ENCODE measurements at regions not wholly inside any gene's neighbourhood (a gene's known extent, or its start where the extent isn't known, plus 50 kb on each side); places are given as distances from the start of the nearest gene placed in this dataset.

GRCh38 chr16:73737637-73738036 is 559.0 kb upstream of the PSMD7 start:
- Histone ChIP-seq H3K27ac (ENCODE audit: low read depth, low read length) (no peak overlapping the region), H3K18ac (ENCODE audit: extremely low read depth, low read length) (no peak overlapping the region), H2AK5ac (ENCODE audit: low read depth, low read length) (no peak overlapping the region), H3K23ac (ENCODE audit: insufficient read length) (no peak overlapping the region), H3K36me3 (ENCODE audit: control insufficient read depth in 2 of 4, insufficient read depth in 4 of 4, low read length in 3 of 4) (peaks cover 0 to 2% (median 0%) of the 10 kb centered on the region in 4 experiments; a peak in 1 of 8 replicates), H4K8ac (ENCODE audit: extremely low read depth, insufficient read depth, low read length) (no peak overlapping the region), H3K4ac (replicated peaks; ENCODE audit: insufficient read length, low read depth, low read length) (no peak overlapping the region), H3K4me3 (ENCODE audit: extremely low read depth in 1 of 4, insufficient read depth in 2 of 4, low read depth in 3 of 4, low read length in 4 of 4) (no peak overlapping the region), H3K9ac (replicated peaks in 1 of 4; ENCODE audit: extremely low read depth in 1 of 4, low read depth in 3 of 4, low read length in 3 of 4) (no peak overlapping the region), H3K14ac (ENCODE audit: insufficient read length) (no peak overlapping the region), H3K79me1 (ENCODE audit: low read depth, low read length) (no peaks in the 10 kb centered on the region), H3K23me2 (ENCODE audit: low read depth, low read length) (no peaks in the 10 kb centered on the region), H2BK20ac (ENCODE audit: low read length) (no peak overlapping the region), H3K4me1 (replicated peaks in 1 of 4; ENCODE audit: control insufficient read depth in 3 of 4, insufficient read depth in 4 of 4, low read length in 3 of 4) (no peaks in the 10 kb centered on the region), H3K4me2 (ENCODE audit: insufficient read depth in 1 of 2, low read depth in 2 of 2, low read length in 2 of 2) (no peak overlapping the region), H3K27me3 (replicated peaks in 1 of 4; ENCODE audit: control insufficient read depth in 3 of 4, extremely low read depth in 1 of 4, insufficient read depth in 3 of 4, low read length in 3 of 4) (no peaks in the 10 kb centered on the region), H2BK120ac (replicated peaks; ENCODE audit: low read depth, low read length) (no peak overlapping the region), H4K20me1 (replicated peaks in 1 of 2; ENCODE audit: control insufficient read depth in 1 of 2, insufficient read depth in 2 of 2, low read length in 2 of 2) (no peaks in the 10 kb centered on the region), H3K56ac (replicated peaks; ENCODE audit: insufficient read length, low read depth, low read length) (no peak overlapping the region), H3K9me3 (ENCODE audit: insufficient read depth in 2 of 2, low read depth in 1 of 2, low read length in 1 of 2) (peaks cover 0 to 8% of the 10 kb centered on the region in 2 experiments; a peak in 3 of 4 replicates), H2AFZ (ENCODE audit: low read length) (no peak overlapping the region), H2BK12ac (ENCODE audit: low read depth, low read length) (no peak overlapping the region), H3K79me2 (ENCODE audit: control insufficient read depth in 1 of 2, insufficient read depth in 2 of 2, low read length in 2 of 2) (no peaks in the 10 kb centered on the region), H2BK15ac (ENCODE audit: low read length) (no peak overlapping the region), H2BK5ac (ENCODE audit: low read depth, low read length) (no peak overlapping the region), H4K5ac (ENCODE audit: insufficient read length, low read depth, low read length) (no peak overlapping the region), H4K91ac (replicated peaks; ENCODE audit: insufficient read length, low read length) (no peak overlapping the region)
- no peak for DNase-seq (ENCODE audit: low read depth in 1 of 2, low spot score in 2 of 2)
- CTCF ChIA-PET (ENCODE audit: partially characterized antibody): interaction anchor here (1.1 to 1.6 kb wide), 4 partner anchors 17 to 108 kb away, joined by 3 to 5 read pairs (median 3); no protein-coding TSS in a partner anchor
- TF ChIP-seq CTBP2 (IDR thresholded peaks at IDR 0.05; ENCODE audit: borderline replicate concordance, insufficient read depth, insufficient read length, low read length) (no peak), TCF12 (IDR thresholded peaks at IDR 0.05; ENCODE audit: low read depth, low read length) (no peak), GABPA (IDR thresholded peaks at IDR 0.05; ENCODE audit: borderline replicate concordance, insufficient read depth, low read length) (no peak), TAF7 (optimal IDR thresholded peaks at IDR 0.05; ENCODE audit: borderline replicate concordance, low read depth, low read length) (no peak), RAD21 (IDR thresholded peaks at IDR 0.05 in 1 of 2, conservative IDR thresholded peaks at IDR 0.05 in 1 of 2; ENCODE audit: low read depth in 2 of 2, low read length in 2 of 2) (no peak), ASH2L (IDR thresholded peaks at IDR 0.05; ENCODE audit: low read length) (no peak), BACH1 (IDR thresholded peaks at IDR 0.05; ENCODE audit: low read length) (no peak), CBX5 (IDR thresholded peaks at IDR 0.05; ENCODE audit: low read depth, low read length) (no peak), EGR1 (IDR thresholded peaks at IDR 0.05; ENCODE audit: borderline replicate concordance, low read depth, low read length) (no peak), PHF8 (conservative IDR thresholded peaks at IDR 0.05; ENCODE audit: low read depth, low read length) (no peak), TEAD4 (IDR thresholded peaks at IDR 0.05; ENCODE audit: low read depth, low read length) (no peak), SRF (IDR thresholded peaks at IDR 0.05; ENCODE audit: low read depth, low read length) (no peak)
- no peak for FAIRE-seq
- 94% methylated on average over 3 of the region's 3 CpGs; no CpG with 5 or more reads in 1 of the 2 experiments for WGBS, 2 experiments (ENCODE audit: extremely low coverage in 1 of 2, insufficient coverage in 1 of 2, insufficient read length in 1 of 2, insufficient replicate concordance in 2 of 2, low coverage in 1 of 2, low lambda C conversion rate in 2 of 2, missing lambda C conversion rate in 1 of 2)
- POLR2A ChIA-PET (ENCODE audit: partially characterized antibody): interaction anchor here (0.8 kb wide), 1 partner anchor 15 kb away, joined by 3 read pairs; no protein-coding TSS in a partner anchor

Data from H1 (cell line).